Endothelial cell of umbilical vein (primary cell): ENCODE measurements at regions not wholly inside any gene's neighbourhood (a gene's known extent, or its start where the extent isn't known, plus 50 kb on each side); places are given as distances from the start of the nearest gene placed in this dataset.

Experiments
- BruUV-seq: library from RNA; stranded (reverse); fragments of 400-500 nt; replicated peaks from 2 replicates; lab custom pipeline; 2021; lab: Mats Ljungman, UMichigan
- CTCF ChIA-PET: fragments of 300-600, 350-600 bp; sonication (Branson Sonifier 250); formaldehyde crosslinking; loops from one replicate; lab custom pipeline; 2021; ENCODE audit warnings: antibody characterized with exemption, inconsistent platforms; lab: Charles Lee
- POLR2A ChIA-PET: fragments of 300-600, 350-600 bp; sonication (Branson Sonifier 250); formaldehyde crosslinking; loops from one replicate; lab custom pipeline; 2021; ENCODE audit warnings: antibody characterized with exemption, inconsistent platforms; lab: Charles Lee
- DNase-seq: peaks from one replicate; pipeline ENCODE4 v3.0.0-alpha.2; 2011; ENCODE audit warnings: low read depth, low spot score
- FAIRE-seq: peaks from 2 replicates; lab custom pipeline; 2011; peaks lifted over from hg19 to GRCh38; lab: Jason Lieb, UNC
- H2AFZ ChIP-seq: 2 replicates; pipeline ENCODE4 v1.6.0; 2012; ENCODE audit warnings: low read depth, low read length, control low read depth, inconsistent platforms
- H3K27ac ChIP-seq: 2 replicates; pipeline ENCODE4 v1.5.1; 2011; ENCODE audit warnings: low read depth, mild to moderate bottlenecking, control low read depth, low read length, moderate library complexity; ENCODE audit not compliant: insufficient read depth
- H3K27me3 ChIP-seq, 2 experiments: 2 replicates each; pipeline versions ENCODE4 v1.6.0 to v1.6.1; 2011; ENCODE audit warnings: low read length in 2 of 2, mixed read lengths in 1 of 2; ENCODE audit not compliant: control insufficient read depth in 2 of 2, insufficient read depth in 2 of 2
- H3K36me3 ChIP-seq, 2 experiments: 2 replicates in 1 of 2; 3 replicates in 1 of 2; pipeline ENCODE4 v1.5.1; 2011; ENCODE audit warnings: low read length in 2 of 2, mild to moderate bottlenecking in 1 of 2, moderate library complexity in 1 of 2; ENCODE audit not compliant: control insufficient read depth in 2 of 2, insufficient read depth in 2 of 2; ENCODE audit errors: extremely low read depth in 1 of 2
- H3K4me1 ChIP-seq: 3 replicates; pipeline ENCODE4 v1.5.1; 2011; ENCODE audit warnings: mild to moderate bottlenecking, low read length; ENCODE audit not compliant: control insufficient read depth, insufficient read depth; ENCODE audit errors: extremely low read depth
- H3K4me2 ChIP-seq: 2 replicates; pipeline ENCODE4 v1.6.1; 2011; ENCODE audit warnings: low read length, control low read depth, mixed read lengths; ENCODE audit not compliant: insufficient read depth
- H3K4me3 ChIP-seq, 3 experiments: fragments of 200-600 bp in 1 of 3; sonication (generic), shearing (Covaris generic) in 1 of 3; replicated peaks in 1 of 3; 2 replicates each; pipeline ENCODE4 v1.5.1; 2011 to 2016; ENCODE audit warnings: control low read depth in 3 of 3, low read length in 3 of 3, mild to moderate bottlenecking in 2 of 3, inconsistent platforms in 1 of 3, low read depth in 1 of 3, moderate library complexity in 1 of 3; ENCODE audit not compliant: insufficient read depth in 1 of 3
- H3K79me2 ChIP-seq: 2 replicates; pipeline ENCODE4 v1.6.0; 2012; ENCODE audit warnings: low read length, inconsistent platforms; ENCODE audit not compliant: control insufficient read depth, insufficient read depth
- H3K9ac ChIP-seq: replicated peaks from 2 replicates; pipeline ENCODE3; 2011; ENCODE audit warnings: low read length, control low read depth; ENCODE audit not compliant: insufficient read depth; ENCODE audit errors: extremely low read depth
- H3K9me1 ChIP-seq: replicated peaks from 3 replicates; pipeline ENCODE4 v1.6.0; 2011; ENCODE audit warnings: mild to moderate bottlenecking, low read length; ENCODE audit not compliant: control insufficient read depth, insufficient read depth; ENCODE audit errors: extremely low read depth
- H3K9me3 ChIP-seq: replicated peaks from 2 replicates; pipeline ENCODE4 v1.5.1; 2012; ENCODE audit warnings: low read length, inconsistent platforms; ENCODE audit not compliant: control insufficient read depth, insufficient read depth
- H4K20me1 ChIP-seq: replicated peaks from 2 replicates; pipeline ENCODE3; 2011; ENCODE audit warnings: mild to moderate bottlenecking, low read length; ENCODE audit not compliant: control insufficient read depth, insufficient read depth; ENCODE audit errors: extremely low read depth
- CTCF ChIP-seq, 2 donors: IDR thresholded peaks; 1 replicate in 1 of 2; 2 replicates in 1 of 2; pipeline ENCODE4 v1.5.1; 2011; ENCODE audit warnings: low read length in 2 of 2, mild to moderate bottlenecking in 2 of 2, moderate library complexity in 2 of 2, control low read depth in 1 of 2, inconsistent platforms in 1 of 2, low read depth in 1 of 2; ENCODE audit not compliant: insufficient read depth in 1 of 2; ENCODE audit errors: extremely low read depth in 1 of 2
- EZH2 ChIP-seq: IDR thresholded peaks from 2 replicates; pipeline ENCODE4 v1.6.1; 2012; ENCODE audit warnings: borderline replicate concordance, low read depth, mild to moderate bottlenecking, moderate library complexity, low read length, inconsistent platforms; ENCODE audit not compliant: severe bottlenecking
- FOS ChIP-seq: IDR thresholded peaks from 2 replicates; pipeline ENCODE4 v1.6.1; 2011; ENCODE audit warnings: mild to moderate bottlenecking, low read length, moderate library complexity, borderline replicate concordance; ENCODE audit not compliant: insufficient read depth
- GATA2 ChIP-seq: IDR thresholded peaks from 2 replicates; pipeline ENCODE4 v1.7.0; 2011; ENCODE audit warnings: low read depth, mild to moderate bottlenecking, moderate library complexity, mixed read lengths, low read length; ENCODE audit not compliant: insufficient read length, insufficient read depth
- JUN ChIP-seq: IDR thresholded peaks from 2 replicates; pipeline ENCODE4 v1.6.1; 2011; ENCODE audit warnings: borderline replicate concordance, low read depth; ENCODE audit not compliant: insufficient read length, insufficient read depth
- MAX ChIP-seq: IDR thresholded peaks from 2 replicates; pipeline ENCODE4 v1.6.1; 2011; ENCODE audit not compliant: insufficient read depth, insufficient read length
- MYC ChIP-seq: IDR thresholded peaks from one replicate; pipeline ENCODE4 v1.6.1; 2011; ENCODE audit warnings: mild to moderate bottlenecking, low read depth, low read length
- POLR2A ChIP-seq: IDR thresholded peaks from 2 replicates; pipeline ENCODE4 v1.6.1; 2012; ENCODE audit warnings: low read depth, mild to moderate bottlenecking, control low read depth, low read length
- POLR2AphosphoS5 ChIP-seq: IDR thresholded peaks from 2 replicates; pipeline ENCODE4 v1.6.1; 2012; ENCODE audit warnings: low read depth, mild to moderate bottlenecking, control low read depth, low read length, moderate library complexity; ENCODE audit not compliant: insufficient read depth
- dilution Hi-C: fragments of 300-500 bp; cut with MboI; formaldehyde crosslinking; loops from one replicate; pipeline ENCODE4 v1.15.0; 2019; ENCODE audit warnings: low sequenced_read_pairs; ENCODE audit not compliant: extremely low pct_ligation_motif_present
- intact Hi-C: fragments of 100-400 bp; cut with micrococcal nuclease; formaldehyde crosslinking; loops from one replicate; pipeline ENCODE4 v1.10.0; 2022

- Histone ChIP-seq H3K27me3 (peaks cover 1 to 2% of the 10 kb centered on the region in 2 experiments), H3K36me3 (no peaks in the 10 kb centered on the region), H3K9me1 (no peaks in the 10 kb centered on the region), H3K79me2 (no peaks in the 10 kb centered on the region), H3K9ac (no peak overlapping the region), H3K9me3 (no peaks in the 10 kb centered on the region), H3K4me3 (no peak overlapping the region), H3K4me1 (peaks cover 2% of the 10 kb centered on the region), H4K20me1 (no peaks in the 10 kb centered on the region), H3K27ac (no peak overlapping the region), H3K4me2 (no peak overlapping the region), H2AFZ (peak overlapping the region; percentile 45)
- FAIRE-seq, result peak; percentile 96
- intact Hi-C loops, result loop anchor here (2.0 kb wide), 1 partner anchor 45 kb away; no protein-coding TSS in a partner anchor
- no peak for TF ChIP-seq EZH2
- TF ChIP-seq MYC, result no peak
- TF ChIP-seq POLR2AphosphoS5, result no peak
- TF ChIP-seq FOS, result peak; percentile 67
- TF ChIP-seq MAX, result peak; percentile 81
- TF ChIP-seq JUN, result peak; percentile 82
- TF ChIP-seq GATA2, result no peak
- no peak for TF ChIP-seq CTCF (IDR thresholded peaks at IDR 0.05; ENCODE audit: extremely low read depth in 1 of 2, insufficient read depth in 1 of 2, low read depth in 1 of 2, low read length in 2 of 2)
- TF ChIP-seq POLR2A, result no peak
- POLR2A ChIA-PET, result no interaction called here
- dilution Hi-C loops, result no loop called here
- peak; percentile 87 for DNase-seq
- CTCF ChIA-PET, result interaction anchor here (1.1 to 1.2 kb wide), 2 partner anchors 17 to 42 kb away, joined by 3 to 4 read pairs; no protein-coding TSS in a partner anchor
- no TSS peak for BruUV-seq
Measured at GRCh38 chr16:86975445-86975844, 341.7 kb downstream of the C16orf95 start.
